H4 (cell line): ENCODE measurements at regions not wholly inside any gene's neighbourhood (a gene's known extent, or its start where the extent isn't known, plus 50 kb on each side); places are given as distances from the start of the nearest gene placed in this dataset.
A peak's percentile ranks its signal among the peaks of the same experiment; 100 is the strongest.

ENCODE experiments used
- DNase-seq: peaks from one replicate; pipeline ENCODE4 v3.0.0-alpha.2; 2015; ENCODE audit warnings: low spot score

DNA sequence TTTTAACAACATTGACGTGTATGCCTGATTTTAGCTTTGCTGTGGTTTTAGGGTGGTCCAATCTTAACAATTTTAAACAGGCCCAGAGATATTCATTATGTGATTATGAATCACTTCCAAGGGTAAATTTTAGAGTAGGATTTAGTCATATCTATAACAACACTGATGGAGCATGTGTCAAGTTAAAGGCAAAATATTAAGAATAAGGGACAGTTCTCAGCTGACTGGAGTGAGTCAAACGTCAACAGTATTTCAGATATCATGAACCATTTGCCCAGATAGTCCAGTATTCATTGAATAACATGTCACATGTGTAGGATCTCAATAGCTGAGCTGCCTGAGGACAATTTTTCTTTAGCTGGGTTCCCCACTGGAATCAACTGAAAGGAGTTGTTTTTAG is 61.3 kb upstream of the VCX2 start:
- DNase-seq, result no peak

DNA sequence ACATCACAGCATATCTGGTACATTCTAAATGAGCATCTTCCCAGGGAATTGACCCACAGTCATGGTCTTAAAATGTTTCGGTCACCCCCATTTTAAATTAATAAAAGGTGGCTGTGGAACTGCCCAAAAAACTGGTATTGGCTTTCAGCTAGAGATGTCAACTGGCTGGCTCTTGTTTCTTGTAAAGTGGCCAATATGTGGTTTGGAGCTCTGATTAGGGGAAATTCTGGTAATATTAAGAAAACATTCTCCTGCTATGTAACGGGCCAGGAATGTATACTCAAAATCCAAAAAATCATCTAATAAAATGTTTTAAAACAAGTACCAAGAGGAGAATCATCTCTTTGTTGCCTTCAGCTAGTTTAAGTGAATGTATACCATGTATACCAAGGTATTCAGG is 62.0 kb upstream of the VCX2 start:
- DNase-seq, result no peak

DNA sequence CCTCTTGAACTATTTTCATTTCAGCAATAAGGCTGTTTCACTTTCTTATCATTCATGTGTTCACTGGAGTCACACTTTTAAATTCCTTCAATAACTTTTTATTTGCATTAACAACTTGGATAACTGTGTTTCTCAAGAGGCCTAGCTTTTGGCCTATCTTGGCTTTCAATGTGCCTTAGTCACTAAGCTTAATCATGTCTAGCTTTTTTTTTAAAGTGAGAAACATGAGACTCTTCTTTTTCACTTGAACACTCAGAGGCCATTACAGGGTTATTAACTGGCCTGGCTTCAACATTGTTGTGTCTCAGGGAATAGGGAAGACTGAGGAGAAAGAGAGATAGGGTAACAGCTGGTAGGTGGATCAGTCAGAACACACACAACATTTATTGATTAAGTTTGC is 64.0 kb upstream of the VCX2 start:
- DNase-seq, result no peak

DNA sequence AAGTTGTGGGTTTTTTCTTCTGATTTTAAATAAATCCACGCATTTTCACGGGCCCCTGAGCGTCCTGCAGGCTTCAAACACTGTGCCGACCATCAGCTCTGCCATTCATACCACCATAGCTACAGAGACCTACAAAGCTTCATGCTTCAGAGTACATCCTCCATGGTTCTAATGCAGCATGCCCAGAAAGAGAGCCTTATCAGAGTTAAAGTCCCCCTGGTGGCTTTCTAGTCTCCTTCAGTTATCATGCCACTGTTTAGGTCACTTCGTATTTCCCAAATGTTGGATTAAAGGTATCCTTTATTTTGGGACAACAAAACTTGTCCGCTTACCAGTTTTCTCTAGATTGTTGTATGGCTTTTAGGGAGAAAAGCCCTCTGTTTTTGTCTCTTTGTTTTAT is 66.7 kb upstream of the VCX2 start:
- no peak for DNase-seq

DNA sequence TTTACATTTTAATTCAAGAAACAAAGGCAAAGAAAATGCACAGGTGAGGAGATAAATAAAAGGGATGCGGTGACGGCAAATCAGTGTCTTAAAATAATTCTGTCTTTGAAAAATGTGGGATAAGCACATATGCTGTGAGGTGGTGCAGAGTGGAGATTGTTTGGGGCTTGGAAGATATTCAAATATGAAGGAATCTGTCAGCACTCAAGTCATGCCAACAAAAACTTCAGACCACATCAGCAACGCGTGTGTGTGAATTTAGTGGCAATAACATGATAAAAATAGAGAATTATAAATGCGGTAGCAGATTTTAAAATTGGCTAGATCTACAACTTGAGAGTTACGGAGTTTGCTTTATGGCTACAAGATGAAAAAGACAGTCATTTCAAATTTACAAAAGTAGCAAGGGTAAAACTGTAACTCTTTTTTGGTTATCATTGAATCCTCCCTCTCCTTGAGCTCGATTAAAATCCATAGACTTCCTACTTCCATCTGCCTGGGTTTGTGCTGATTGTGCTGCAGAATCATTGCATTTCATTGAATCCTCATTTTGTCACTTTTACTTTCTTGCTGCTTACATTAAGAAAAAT is 71.5 kb upstream of the VCX2 start:
- no peak for DNase-seq

DNA sequence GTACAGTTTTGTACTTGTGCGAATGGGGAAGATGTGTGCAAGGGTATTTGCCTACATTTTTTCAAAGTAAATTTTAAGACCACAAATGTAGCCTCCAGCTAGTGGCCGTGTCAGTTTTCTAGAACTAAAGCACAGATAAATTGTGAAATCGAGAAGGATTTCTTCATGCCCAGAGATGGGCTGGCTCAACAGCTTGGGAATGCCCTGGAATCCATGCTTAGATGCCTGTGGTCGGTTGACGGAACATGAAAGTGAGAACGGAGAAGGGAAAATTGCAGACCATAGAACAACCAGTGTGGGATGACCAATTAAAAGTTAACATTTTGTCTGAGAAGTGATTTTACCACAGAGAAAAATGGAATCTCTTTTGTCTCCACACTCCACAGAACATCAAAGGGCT is 73.2 kb upstream of the VCX2 start:
- DNase-seq, result peak; percentile 10

DNA sequence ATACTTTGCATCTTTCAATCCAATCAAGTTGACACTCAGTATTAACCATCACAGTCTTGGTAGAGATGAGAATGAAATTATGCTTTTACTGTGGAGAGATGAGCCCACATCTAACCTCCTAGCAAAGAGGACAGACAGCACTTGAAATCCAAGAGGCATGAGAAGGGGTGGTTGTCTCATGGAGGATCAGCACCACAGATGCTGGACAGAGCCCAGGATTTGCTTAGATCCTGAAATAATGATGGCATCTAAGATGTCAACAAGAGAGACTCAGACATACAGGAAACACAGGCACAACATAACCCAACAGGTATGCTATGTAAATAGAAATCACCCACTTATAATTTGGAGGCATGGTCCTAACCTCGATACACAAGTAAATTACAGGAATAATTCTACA is 74.3 kb upstream of the VCX2 start:
- DNase-seq, result no peak

DNA sequence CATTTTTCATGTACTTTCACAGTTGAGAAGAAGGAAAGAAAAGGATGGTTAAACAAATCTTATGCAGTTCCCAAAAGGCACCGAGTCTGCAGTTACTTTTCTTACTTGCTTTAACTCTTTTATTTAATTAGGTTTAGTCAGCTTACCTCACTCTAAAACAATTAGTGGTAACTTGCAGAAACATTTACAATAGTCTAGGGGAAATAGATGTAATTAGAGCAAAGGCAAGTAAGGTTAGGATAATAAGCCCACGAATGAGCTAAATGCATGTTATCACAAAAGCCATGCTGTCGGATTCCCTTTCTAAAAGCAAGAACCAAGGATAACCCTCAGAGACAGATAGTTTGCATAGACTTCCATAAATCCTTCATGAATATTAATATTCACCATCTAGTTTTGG is 82.0 kb upstream of the VCX2 start:
- DNase-seq, result no peak

DNA sequence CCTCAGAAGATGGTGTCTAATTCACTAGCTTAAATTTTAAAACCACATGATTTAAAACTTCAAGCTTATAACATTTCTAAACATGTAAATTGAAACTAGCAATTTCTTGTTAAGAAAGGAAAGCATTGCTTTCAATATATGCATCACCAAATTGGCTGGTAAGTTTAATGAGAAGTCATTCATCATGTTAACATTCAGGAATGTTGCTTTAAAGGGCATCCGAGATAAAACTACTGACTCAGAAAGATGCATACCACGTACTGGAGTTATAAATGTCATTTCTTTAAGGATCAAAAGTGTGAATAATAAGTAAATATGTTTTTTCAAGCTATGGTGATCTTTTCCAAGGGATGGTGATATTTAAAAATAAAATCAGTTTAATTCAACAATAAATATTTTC is 83.3 kb upstream of the VCX2 start:
- DNase-seq, result no peak

DNA sequence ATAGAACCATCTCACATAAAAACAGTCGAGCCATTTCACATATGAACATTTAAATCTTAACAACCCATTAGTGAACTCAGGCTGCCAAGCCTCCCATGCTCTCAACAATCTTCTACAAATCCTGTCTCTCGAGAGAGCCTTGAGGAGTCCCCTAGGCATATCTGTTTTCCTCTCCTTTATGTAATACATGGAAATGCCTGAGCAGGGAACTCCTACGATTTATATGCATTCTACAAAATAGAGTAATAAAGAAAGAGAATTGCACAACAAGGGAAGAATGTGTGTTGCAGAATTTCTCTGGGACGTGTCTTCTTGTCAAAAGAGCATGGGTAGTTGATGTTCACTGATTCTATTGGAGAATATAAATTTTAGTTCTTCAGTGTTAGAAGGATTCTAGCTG is 101.8 kb upstream of the VCX2 start:
- DNase-seq, result no peak

DNA sequence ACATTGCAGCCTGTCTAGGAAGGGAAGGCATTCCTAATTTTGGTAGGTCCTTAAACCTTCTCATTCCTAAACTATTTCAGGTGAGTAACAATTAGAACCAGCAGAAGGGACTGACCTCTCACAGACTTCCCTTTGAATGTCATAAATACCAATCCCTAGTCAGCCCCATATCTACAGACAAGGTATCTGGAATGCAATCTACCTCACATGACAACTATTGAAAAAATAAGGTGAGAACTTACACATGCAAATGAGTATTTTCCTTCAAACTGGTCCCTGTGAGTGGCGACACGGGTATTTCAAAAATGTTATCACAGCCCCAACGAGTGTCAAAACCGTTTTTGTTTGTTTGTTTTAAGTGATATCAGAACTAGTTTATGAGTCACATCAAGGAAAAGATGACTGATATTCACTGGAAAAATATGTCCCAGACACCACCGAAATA is 102.4 kb upstream of the VCX2 start:
- no peak for DNase-seq

DNA sequence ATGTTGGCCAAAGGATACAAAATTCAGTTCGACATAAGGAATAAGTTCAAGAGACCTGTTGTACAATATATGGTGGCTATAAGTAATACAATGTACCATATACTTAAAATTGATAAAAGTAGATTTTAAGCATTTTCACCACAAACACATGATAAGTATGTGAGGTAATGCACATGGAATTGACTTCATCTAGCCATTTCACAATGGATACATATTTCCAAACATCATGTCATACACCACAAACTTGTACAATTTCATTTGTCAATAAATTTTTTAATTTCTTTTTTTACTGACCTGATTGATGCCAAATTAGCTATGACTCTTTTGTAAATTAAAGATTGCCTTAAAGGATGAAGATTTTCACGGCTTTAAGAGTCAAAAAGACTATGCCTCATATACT is 103.1 kb upstream of the VCX2 start:
- DNase-seq, result no peak

DNA sequence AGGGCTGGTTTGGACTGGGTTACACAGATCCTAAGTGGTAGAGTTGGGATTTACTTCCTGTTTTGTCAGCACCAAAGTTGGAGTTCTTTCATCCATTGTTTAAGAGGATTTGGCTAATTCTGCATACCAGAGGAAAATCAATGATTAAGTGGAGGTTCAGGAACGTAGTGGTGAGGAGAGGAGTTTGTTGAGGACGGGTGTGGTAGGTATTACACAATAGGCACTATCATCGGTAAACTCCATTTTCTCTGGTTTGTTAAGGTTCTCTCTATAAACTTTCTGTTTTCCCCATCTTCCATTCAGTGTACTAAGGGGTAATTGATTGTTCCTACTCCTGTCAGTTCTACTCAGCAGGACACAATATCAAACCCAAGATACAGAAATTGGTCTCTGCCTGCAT is 107.5 kb upstream of the VCX2 start:
- no peak for DNase-seq

DNA sequence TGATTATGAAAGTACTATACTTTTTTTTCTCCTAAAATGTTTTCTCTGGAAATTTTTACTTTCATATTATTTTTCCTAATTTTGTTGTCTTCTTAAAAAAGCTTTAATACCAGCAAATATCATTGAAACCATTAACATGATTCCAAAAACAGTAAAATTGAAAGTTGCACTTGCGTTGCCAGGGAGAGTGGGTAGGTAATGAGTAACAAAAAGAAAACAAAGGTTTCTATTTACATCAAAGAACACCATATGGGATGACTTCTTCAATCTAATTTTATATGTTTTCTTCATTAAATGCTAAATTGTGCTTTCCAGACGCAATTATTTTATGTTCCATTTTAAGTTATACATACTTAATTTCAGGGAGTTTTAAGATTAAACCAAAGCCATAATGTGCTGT is 108.3 kb upstream of the VCX2 start:
- no peak for DNase-seq

DNA sequence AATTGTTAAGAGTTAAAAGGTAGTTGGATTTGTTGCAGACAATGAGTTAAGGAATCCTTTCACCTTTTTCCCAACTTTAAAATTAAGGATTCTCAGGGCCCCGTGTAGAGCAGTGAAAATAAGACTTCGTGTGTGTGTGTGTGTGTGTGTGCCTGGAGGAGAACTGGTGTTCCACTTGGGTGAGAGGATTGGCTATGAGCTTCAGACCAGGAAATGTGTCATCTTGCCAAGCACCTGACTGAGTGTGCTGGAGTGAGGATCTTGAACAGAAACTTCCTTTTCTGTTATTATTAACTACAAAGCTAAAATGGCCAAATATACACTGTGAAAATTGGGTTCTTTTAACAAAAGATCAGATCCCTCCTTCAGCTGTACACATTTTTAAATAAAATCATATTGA is 113.1 kb upstream of the VCX2 start:
- DNase-seq, result no peak

DNA sequence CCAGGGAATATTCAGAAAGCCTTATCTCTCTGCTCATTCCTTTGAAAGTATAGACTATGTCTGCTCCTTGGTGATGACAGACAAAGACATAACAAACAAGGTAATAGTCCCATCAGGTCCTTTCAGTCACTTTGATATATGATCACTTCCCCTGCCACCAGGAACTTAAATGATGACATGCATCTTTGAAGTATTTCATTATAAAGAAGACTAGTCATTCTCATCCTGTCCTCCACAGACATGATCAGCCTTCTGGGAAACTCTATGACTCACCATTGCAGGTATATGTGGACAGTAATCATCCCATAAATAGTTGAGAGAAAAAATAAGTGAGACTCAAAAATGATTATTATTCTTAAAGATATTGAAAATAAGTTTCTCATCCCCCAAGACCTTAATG is 117.5 kb upstream of the VCX2 start:
- no peak for DNase-seq

DNA sequence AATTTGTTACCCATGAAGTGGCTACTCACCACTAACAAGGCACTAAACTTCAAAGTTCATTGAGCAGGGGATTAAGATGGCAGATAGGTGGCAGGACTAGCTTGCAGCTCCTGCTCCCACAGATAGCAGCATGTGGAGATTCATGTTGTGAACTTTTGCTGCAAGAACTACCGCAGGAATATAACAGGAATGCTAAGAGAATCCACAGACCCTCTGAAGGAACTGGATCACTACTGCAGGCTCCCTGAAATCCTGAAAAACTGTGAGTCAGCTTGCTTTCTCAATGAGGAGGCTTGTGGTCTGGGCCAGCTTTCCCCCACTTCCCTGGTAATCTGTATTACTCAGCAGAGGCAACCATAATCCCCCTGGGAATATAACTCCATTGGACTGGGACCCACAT is 118.5 kb upstream of the VCX2 start:
- peak; percentile 3 for DNase-seq

DNA sequence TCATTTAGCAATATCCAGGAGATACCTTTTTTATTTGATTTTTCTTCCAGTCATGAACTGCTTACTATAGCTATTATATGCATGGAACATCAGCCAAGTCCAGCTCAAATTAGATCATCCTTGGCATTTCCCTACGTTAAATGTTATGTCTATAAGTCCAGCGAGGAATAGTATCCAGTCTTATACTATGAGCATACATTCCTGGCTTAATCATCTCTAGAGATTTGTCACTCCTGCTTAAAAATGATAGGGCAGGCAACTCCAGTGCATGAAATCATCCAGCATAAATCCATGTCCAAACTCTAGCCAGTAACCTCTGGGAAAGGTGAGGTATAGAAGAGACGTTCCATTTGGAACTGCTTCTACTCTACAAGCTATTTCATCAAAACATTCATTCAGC is 126.7 kb upstream of the VCX2 start:
- DNase-seq, result no peak

DNA sequence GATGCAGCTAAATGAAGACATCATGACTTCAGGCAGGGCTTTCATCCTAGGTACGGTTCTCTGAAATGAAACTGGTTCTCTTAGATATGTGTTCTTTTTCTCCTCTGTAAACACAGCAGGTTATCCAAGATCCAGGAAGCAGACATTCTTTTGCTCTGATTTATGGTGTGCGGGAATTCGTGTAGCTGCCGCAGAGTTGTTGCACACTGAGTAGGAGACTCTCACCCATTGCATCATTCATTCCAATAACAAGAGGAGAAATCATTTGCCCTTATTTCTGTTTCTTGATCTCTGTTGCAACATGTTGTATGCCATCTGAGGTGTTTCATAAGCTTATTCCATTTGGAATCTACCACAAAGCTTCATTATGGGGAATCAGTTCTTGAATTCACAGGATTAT is 133.6 kb upstream of the VCX2 start:
- no peak for DNase-seq

DNA sequence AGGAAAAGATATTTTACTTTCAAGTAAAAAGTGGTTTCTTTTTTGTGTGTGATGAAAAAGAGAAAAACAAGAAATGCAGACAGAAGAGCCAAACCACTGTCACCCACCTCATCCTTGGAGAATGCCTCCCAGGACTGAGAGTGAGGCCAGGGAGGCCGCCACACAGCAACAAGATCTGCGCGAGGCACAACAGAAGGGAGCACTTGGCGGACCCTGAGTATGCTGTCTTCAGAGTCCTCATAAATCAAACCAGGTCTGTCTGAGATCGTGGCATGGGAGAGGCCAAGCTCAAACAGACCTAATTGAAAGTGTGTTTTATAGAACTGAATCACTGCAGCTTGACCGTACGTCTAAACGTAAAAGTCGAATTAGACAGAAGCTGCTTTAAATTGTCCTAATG is 134.3 kb upstream of the VCX2 start:
- DNase-seq, result no peak

DNA sequence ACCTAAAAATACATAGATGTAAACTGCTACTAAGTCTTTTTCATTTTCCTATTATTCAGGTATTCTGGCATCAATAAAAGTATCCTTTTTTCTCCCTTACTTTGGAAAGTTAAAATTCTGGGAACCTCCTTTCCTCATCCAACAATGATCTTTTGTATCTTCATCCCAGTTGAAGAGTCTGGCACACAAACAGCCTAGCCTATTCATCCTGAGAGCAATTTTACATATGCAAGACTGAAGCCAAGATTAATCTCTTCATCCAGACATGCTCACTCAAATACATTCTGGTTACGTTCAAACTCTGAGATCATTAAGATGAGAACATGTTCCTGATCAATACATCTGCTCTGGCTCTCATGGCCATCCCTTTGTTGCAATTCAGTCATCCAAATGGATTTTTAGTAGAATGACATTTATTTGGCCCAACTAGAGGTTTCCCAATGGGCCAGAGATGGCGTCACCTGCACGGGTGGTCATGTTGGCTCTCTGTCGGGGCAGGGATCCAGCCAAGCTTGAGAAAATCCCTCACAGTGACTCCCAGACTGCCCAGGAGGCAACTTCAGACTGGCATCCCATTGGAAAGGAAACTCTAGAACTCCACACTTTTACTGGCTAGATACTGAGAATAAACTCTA is 135.3 kb upstream of the VCX2 start:
- no peak for DNase-seq

DNA sequence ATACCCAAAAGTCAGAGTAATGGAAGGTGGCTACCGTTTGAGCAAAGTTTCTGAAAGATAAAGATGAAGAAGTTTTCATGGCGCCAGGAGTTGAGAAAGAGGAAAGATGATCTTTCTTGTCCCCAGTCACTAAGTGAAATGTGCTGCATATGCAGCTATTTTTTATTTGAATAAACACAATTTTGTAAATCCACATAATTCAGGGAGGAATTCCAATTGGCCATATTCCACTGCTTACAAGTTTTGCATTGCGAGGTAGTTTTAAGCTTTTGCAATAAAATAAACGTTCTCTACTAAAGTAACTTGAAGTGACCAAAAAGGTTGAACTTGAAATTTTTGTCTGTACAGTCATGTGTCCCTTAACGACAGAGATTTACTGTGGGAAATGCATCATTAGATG is 139.3 kb upstream of the VCX2 start:
- DNase-seq, result no peak

DNA sequence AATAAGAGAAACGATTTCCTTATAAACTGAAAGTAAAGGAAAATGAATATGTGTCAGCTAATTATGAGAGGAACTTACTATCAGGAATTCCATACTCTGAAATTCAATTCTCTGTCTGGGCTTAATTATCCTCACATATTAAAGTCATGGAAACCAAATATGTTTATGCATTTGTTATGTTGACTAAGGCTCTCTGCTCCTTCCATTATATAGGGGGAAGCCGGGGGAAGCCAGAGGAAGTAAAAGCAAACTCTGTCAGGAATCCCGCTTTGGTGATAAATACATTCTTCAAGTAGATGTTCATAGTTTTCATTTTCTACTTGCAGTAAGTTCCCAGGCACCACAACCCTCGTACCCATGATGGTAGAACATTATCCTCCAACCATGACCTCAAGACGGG is 142.8 kb upstream of the VCX2 start:
- DNase-seq, result no peak

DNA sequence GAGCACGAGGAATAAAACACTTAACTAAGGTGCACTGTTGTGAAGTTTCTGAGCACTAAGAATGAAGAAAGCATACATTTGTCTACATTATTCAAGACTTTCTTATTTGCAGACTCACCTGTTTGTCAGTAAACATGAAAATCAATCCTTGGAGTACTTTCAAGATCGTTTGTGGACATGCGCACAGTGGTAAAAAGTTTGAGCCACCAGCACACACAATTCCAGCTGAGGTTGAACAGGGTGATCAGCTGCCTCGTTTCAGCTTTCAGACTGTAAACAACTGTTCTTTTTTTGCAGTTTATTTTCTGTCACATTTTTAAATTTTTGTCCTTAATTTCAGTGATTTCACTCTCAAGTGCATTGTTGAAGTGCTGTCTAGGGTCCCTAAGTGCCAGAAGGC is 143.8 kb upstream of the VCX2 start:
- DNase-seq, result no peak
